Fibroblast of the conjunctiva (primary cell): ENCODE measurements at regions not wholly inside any gene's neighbourhood (a gene's known extent, or its start where the extent isn't known, plus 50 kb on each side); places are given as distances from the start of the nearest gene placed in this dataset.

Source experiments
- DNase-seq: peaks from one replicate; pipeline ENCODE4 v3.0.0-alpha.2; 2010; ENCODE audit warnings: low read depth

DNA sequence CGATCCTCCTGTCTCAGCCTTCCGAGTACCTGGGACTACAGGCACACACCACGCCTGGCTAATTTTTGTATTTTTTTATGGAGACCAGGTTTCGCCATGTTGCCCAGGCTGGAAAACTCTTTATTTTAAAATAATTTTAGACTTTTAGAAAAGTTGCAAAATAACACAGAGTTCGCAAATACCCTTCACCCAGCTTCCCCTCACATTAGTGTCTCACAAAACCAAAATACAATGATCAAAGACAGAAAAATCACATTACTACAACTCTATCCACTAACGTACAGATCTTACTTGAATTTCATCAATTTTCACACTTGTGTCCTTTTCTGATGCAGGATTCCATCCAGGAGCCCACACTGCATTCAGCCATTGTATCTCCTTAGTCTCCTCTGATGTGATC is 58.8 kb upstream of the ERRFI1 start:
- DNase-seq, result no peak

DNA sequence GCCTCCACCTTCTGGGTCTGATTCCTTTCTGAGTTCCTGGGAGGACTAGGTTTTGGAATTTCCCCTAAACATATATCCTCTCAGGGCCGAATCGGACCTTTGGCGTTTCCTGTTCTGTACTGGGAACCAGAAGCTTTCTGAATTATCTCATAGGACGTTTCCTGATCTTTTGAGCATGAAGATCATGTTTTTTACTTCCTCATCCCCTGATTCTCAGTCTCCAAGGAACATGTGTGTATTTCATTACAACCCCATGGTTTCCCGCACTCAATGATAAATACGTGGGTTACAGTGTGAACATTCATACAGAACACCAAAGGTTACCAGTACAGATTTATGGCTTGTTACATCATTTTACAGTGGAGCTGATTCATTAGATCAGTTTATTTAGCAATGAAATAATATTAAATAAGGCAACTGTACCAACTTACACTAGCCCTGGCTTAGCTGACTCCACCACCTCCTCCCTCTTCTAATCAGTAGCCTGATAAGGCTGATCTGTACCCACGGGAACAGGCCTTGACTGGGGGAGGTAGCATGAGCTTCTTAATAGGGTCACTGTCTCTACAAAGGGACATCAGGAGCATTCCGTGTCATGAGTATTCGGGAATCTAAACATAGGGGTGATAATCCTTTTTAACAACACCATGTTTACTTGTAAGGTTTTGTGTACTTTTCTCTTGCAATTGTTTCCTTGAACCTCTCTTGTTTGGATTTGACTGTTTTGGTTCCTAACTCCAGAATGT is 57.8 kb upstream of the ERRFI1 start:
- DNase-seq, result peak; percentile 26

DNA sequence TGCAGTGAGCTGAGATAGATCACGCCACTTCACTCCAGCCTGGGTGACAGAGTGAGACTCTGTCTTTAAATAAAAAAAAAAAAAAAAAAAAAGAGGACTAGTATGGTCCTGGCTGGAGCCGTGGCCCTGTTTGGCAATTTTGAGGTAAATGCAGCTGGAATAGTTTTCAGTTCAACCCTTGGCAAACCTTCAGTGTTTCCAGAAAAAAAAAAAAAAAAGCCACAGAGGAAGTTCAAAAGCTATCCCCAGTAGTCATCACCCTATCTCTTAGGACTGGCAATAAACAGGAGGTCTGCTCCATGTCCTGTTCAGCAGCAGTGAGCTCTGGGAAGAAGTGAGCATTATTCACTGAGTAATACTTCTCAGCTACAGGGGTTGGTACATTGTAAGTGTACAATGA is 56.8 kb upstream of the ERRFI1 start:
- peak; percentile 24 for DNase-seq

DNA sequence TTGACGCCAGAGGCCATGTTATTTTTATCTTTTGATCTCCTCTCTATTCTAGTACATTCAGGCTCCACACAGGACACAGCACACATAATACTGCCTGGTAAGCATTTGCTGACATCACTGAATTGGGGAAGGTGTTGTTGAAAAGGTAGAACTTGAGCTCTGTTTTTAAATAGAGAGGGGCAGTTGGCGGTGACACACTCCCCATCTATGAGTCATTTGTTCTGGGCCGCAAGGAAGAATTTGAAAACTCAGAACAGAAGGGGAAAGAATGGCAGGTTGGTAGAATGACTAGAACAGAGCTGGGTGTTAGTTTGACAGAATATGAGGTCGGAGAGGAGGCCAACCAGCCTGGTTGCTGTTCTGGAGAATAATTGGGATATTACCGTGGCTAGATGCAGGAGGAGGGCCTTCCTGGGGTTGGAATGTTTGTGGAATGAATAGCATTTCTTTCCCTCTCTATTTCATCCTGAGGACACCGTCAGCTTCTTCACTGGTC is 52.1 kb upstream of the ERRFI1 start:
- DNase-seq, result peak; percentile 37

GRCh38 chr1:8077602-8078001 is 51.5 kb upstream of the ERRFI1 start:
- DNase-seq, result no peak

- DNase-seq, result peak; percentile 57
Observed at GRCh38 chr1:8077120-8077573, 51.0 kb upstream of the ERRFI1 start.

- no peak for DNase-seq
Observed at GRCh38 chr1:8076176-8076575, 50.1 kb upstream of the ERRFI1 start.
